GM12878 (cell line): ENCODE measurements at regions not wholly inside any gene's neighbourhood (a gene's known extent, or its start where the extent isn't known, plus 50 kb on each side); places are given as distances from the start of the nearest gene placed in this dataset.

Experiments
- ATAC-seq: fragments of 200-7000 bp; cut with Tn5 transposase; 3 replicates; pipeline ENCODE4 v1.9.1; 2020; ENCODE audit warnings: mild to moderate bottlenecking, moderate library complexity
- BruUV-seq: library from RNA; stranded (reverse); fragments of 400-500 nt; replicated peaks from 2 replicates; lab custom pipeline; 2021; lab: Mats Ljungman, UMichigan
- CTCF ChIA-PET: fragments of 300-600 bp; sonication (Branson Sonifier 250); formaldehyde crosslinking; extraction: SDS; loops from one replicate; lab custom pipeline; 2021; ENCODE audit warnings: inconsistent platforms; lab: Yijun Ruan, JAX
- POLR2A ChIA-PET: fragments of 350-600 bp; formaldehyde crosslinking; extraction: SDS; loops from one replicate; lab custom pipeline; 2021; ENCODE audit warnings: inconsistent platforms; lab: Charles Lee
- RAD21 ChIA-PET: fragments of 300-600 bp; sonication (Branson Sonifier 250); formaldehyde crosslinking; loops from one replicate; lab custom pipeline; 2023; ENCODE audit warnings: antibody characterized with exemption; ENCODE audit not compliant: unreplicated experiment; lab: Charles Lee
- SMC1A ChIA-PET: fragments of 300-600 bp; sonication (Branson Sonifier 250); formaldehyde crosslinking; loops from one replicate; lab custom pipeline; 2023; ENCODE audit not compliant: unreplicated experiment, uncharacterized antibody; lab: Charles Lee
- DNase-seq: peaks from one replicate; pipeline ENCODE4 v3.0.0-alpha.2; 2011; ENCODE audit warnings: low read depth, low spot score
- FAIRE-seq: peaks from 3 replicates; lab custom pipeline; 2011; peaks lifted over from hg19 to GRCh38; lab: Jason Lieb, UNC
- H2AFZ ChIP-seq: 2 replicates; pipeline ENCODE4 v1.6.0; 2011; ENCODE audit warnings: low read depth, low read length, control low read depth; ENCODE audit not compliant: control insufficient read depth
- H3K27ac ChIP-seq: 2 replicates; pipeline ENCODE4 v1.5.1; 2011; ENCODE audit warnings: control low read depth; ENCODE audit not compliant: control insufficient read depth, insufficient read depth
- H3K27me3 ChIP-seq, 2 experiments: replicated peaks in 1 of 2; 2 replicates each; pipeline versions ENCODE4 v1.6.0 to v1.6.1; 2011; ENCODE audit warnings: low read length in 1 of 2; ENCODE audit not compliant: control insufficient read depth in 2 of 2, insufficient read depth in 2 of 2
- H3K36me3 ChIP-seq, 2 experiments: 2 replicates each; pipeline ENCODE4 v1.5.1; 2011; ENCODE audit warnings: low read length in 1 of 2; ENCODE audit not compliant: control insufficient read depth in 2 of 2, insufficient read depth in 2 of 2
- H3K4me1 ChIP-seq: 2 replicates; pipeline ENCODE4 v1.6.1; 2011; ENCODE audit warnings: mild to moderate bottlenecking, low read length, moderate library complexity, mixed read lengths; ENCODE audit not compliant: control insufficient read depth, insufficient read depth
- H3K4me2 ChIP-seq: 2 replicates; pipeline ENCODE4 v1.6.0; 2011; ENCODE audit warnings: control low read depth; ENCODE audit not compliant: control insufficient read depth, insufficient read depth
- H3K4me3 ChIP-seq: fragments of 200-600 bp; sonication (generic); 2 replicates; pipeline ENCODE4 v1.5.1; 2016
- H3K79me2 ChIP-seq: 2 replicates; pipeline ENCODE4 v1.6.0; 2011; ENCODE audit warnings: low read length; ENCODE audit not compliant: control insufficient read depth, insufficient read depth
- H3K9ac ChIP-seq: 2 replicates; pipeline ENCODE4 v1.8.0; 2011; ENCODE audit warnings: low read length, control low read depth, mixed read lengths; ENCODE audit not compliant: control insufficient read depth, insufficient read depth
- H3K9me3 ChIP-seq: replicated peaks from 3 replicates; pipeline ENCODE4 v1.5.1; 2011; ENCODE audit warnings: mild to moderate bottlenecking, low read length; ENCODE audit not compliant: control insufficient read depth, insufficient read depth
- H4K20me1 ChIP-seq: 2 replicates; pipeline ENCODE4 v1.6.0; 2011; ENCODE audit not compliant: control insufficient read depth, insufficient read depth
- BCLAF1 ChIP-seq: fragments of 450-650 bp; IDR thresholded peaks from 2 replicates; pipeline ENCODE4 v1.6.1; 2017; ENCODE audit warnings: antibody characterized with exemption, mild to moderate bottlenecking, moderate library complexity
- CREB1 ChIP-seq: IDR thresholded peaks from 2 replicates; pipeline ENCODE4 v1.6.1; 2012; ENCODE audit warnings: low read depth, mild to moderate bottlenecking, inconsistent platforms
- CUX1 ChIP-seq: IDR thresholded peaks from 2 replicates; pipeline ENCODE4 v1.6.1; 2012; ENCODE audit warnings: improper control_type of control experiment, low read depth, low read length; ENCODE audit not compliant: insufficient replicate concordance
- EGR1 ChIP-seq, 2 experiments: IDR thresholded peaks; 1 replicate in 1 of 2; 2 replicates in 1 of 2; pipeline ENCODE4 v1.6.1; 2011 to 2012; ENCODE audit warnings: low read depth in 2 of 2, low read length in 2 of 2, borderline replicate concordance in 1 of 2, mild to moderate bottlenecking in 1 of 2, moderate library complexity in 1 of 2
- ELK1 ChIP-seq: IDR thresholded peaks from 2 replicates; pipeline ENCODE4 v1.6.1; 2012; ENCODE audit warnings: low read depth, low read length, improper control_type of control experiment
- FOS ChIP-seq: IDR thresholded peaks from 3 replicates; pipeline ENCODE4 v1.6.1; 2011; ENCODE audit warnings: borderline replicate concordance; ENCODE audit not compliant: insufficient read length; ENCODE audit errors: extremely low read depth
- HDGF ChIP-seq: fragments of 450-650 bp; IDR thresholded peaks from 2 replicates; pipeline ENCODE4 v1.6.1; 2016; ENCODE audit warnings: antibody characterized with exemption
- IRF5 ChIP-seq: fragments of 450-650 bp; IDR thresholded peaks from 2 replicates; pipeline ENCODE4 v1.6.1; 2017; ENCODE audit warnings: borderline replicate concordance
- MTA2 ChIP-seq: fragments of 450-650 bp; IDR thresholded peaks from 2 replicates; pipeline ENCODE4 v1.6.1; 2016; ENCODE audit warnings: low read depth, mild to moderate bottlenecking, moderate library complexity
- MTA3 ChIP-seq: IDR thresholded peaks from 2 replicates; pipeline ENCODE4 v1.6.1; 2012; ENCODE audit warnings: low read length, inconsistent platforms, borderline replicate concordance
- SRF ChIP-seq, 2 experiments: IDR thresholded peaks; 2 replicates each; pipeline ENCODE4 v1.6.1; 2011; ENCODE audit warnings: low read depth in 2 of 2, low read length in 2 of 2, mild to moderate bottlenecking in 1 of 2, moderate library complexity in 1 of 2
- ZZZ3 ChIP-seq: IDR thresholded peaks from 2 replicates; pipeline ENCODE4 v1.6.1; 2011; ENCODE audit warnings: low read depth; ENCODE audit not compliant: control insufficient read depth, insufficient read length
- WGBS: methylation state at CpG from one replicate; pipeline ENCODE4 v1.1.6; 2016; ENCODE audit warnings: low lambda C conversion rate; ENCODE audit not compliant: insufficient replicate concordance, insufficient coverage; ENCODE audit errors: missing lambda C conversion rate; 5-methylcytosine and 5-hydroxymethylcytosine counted together
- in situ Hi-C: fragments of 300-500 bp; cut with MboI; formaldehyde crosslinking; loops from 9 replicates; pipeline ENCODE4 v1.14.3; 2018; ENCODE audit warnings: mixed read lengths
- intact Hi-C: fragments of 100-400 bp; cut with micrococcal nuclease; formaldehyde crosslinking; loops from one replicate; pipeline ENCODE4 v1.14.2; 2022; ENCODE audit not compliant: unreplicated experiment

- no peak for TF ChIP-seq EGR1 (IDR thresholded peaks at IDR 0.05; ENCODE audit: borderline replicate concordance in 1 of 2, low read depth in 2 of 2, low read length in 2 of 2)
- no peak for TF ChIP-seq MTA3
- no peak for TF ChIP-seq CUX1
- TF ChIP-seq MTA2: no peak
Measured at GRCh38 chr4:186018261-186018660, 50.7 kb upstream of the TLR3 start (continued).

- RAD21 ChIA-PET: no interaction called here
- ATAC-seq (no peak), DNase-seq (no peak), FAIRE-seq (no peak)
- Histone ChIP-seq H3K4me3 (no peak overlapping the region), H3K4me1 (no peaks in the 10 kb centered on the region), H3K4me2 (no peak overlapping the region), H4K20me1 (no peaks in the 10 kb centered on the region), H3K36me3 (no peaks in the 10 kb centered on the region), H3K79me2 (no peaks in the 10 kb centered on the region), H3K27me3 (no peaks in the 10 kb centered on the region; a peak in 2 of 4 replicates), H3K9me3 (no peaks in the 10 kb centered on the region), H3K9ac (no peak overlapping the region), H3K27ac (no peak overlapping the region), H2AFZ (no peak overlapping the region)
- in situ Hi-C loops (no loop called here), intact Hi-C loops (no loop called here)
- POLR2A ChIA-PET: no interaction called here
- CTCF ChIA-PET: interaction anchor here (0.6 to 2.1 kb wide), 6 partner anchors 8 to 656 kb away, joined by 3 to 7 read pairs (median 4); no protein-coding TSS in a partner anchor
- BruUV-seq: no TSS peak
- 4% methylated on average over 2 of the region's 2 CpGs for WGBS
- SMC1A ChIA-PET: interaction anchor here (1.5 to 1.6 kb wide), 2 partner anchors 22 to 378 kb away, joined by 4 read pairs; no protein-coding TSS in a partner anchor
- TF ChIP-seq CREB1: no peak
- TF ChIP-seq BCLAF1: no peak
- TF ChIP-seq FOS: no peak
- no peak for TF ChIP-seq EGR1 (IDR thresholded peaks at IDR 0.05; ENCODE audit: borderline replicate concordance in 1 of 2, low read depth in 2 of 2, low read length in 2 of 2)
- TF ChIP-seq SRF (IDR thresholded peaks at IDR 0.05; ENCODE audit: low read depth in 2 of 2, low read length in 2 of 2): no peak
- TF ChIP-seq ZZZ3: no peak
- TF ChIP-seq IRF5: no peak
- no peak for TF ChIP-seq ELK1
- TF ChIP-seq HDGF: no peak
Measured at GRCh38 chr4:186018784-186019183, 50.2 kb upstream of the TLR3 start.
